ENCODE measurements at regions not wholly inside any gene's neighbourhood (a gene's known extent, or its start where the extent isn't known, plus 50 kb on each side); places are given as distances from the start of the nearest gene placed in this dataset.
"Not testable (repeated sequence)": the region's sequence is repeated elsewhere in the genome, so short reads cannot be mapped to it uniquely, and the experiment has no call there.

- TF ChIP-seq POLR2A (IDR thresholded peaks at IDR 0.05), result not testable (repeated sequence)
- TF ChIP-seq, protein P1, sequence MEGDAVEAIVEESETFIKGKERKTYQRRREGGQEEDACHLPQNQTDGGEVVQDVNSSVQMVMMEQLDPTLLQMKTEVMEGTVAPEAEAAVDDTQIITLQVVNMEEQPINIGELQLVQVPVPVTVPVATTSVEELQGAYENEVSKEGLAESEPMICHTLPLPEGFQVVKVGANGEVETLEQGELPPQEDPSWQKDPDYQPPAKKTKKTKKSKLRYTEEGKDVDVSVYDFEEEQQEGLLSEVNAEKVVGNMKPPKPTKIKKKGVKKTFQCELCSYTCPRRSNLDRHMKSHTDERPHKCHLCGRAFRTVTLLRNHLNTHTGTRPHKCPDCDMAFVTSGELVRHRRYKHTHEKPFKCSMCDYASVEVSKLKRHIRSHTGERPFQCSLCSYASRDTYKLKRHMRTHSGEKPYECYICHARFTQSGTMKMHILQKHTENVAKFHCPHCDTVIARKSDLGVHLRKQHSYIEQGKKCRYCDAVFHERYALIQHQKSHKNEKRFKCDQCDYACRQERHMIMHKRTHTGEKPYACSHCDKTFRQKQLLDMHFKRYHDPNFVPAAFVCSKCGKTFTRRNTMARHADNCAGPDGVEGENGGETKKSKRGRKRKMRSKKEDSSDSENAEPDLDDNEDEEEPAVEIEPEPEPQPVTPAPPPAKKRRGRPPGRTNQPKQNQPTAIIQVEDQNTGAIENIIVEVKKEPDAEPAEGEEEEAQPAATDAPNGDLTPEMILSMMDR (IDR thresholded peaks at IDR 0.05), result not testable (repeated sequence)
Observed at GRCh38 chr20:47848534-47848933, 63.3 kb upstream of the SULF2 start.
